ENCODE measurements at regions not wholly inside any gene's neighbourhood (a gene's known extent, or its start where the extent isn't known, plus 50 kb on each side); places are given as distances from the start of the nearest gene placed in this dataset.

GRCh38 chr21:27275294-27275927 is 308.5 kb upstream of the ADAMTS5 start:
- H3K4me3 ChIP-seq (ENCODE audit: control extremely low read depth in 1 of 5, extremely low read depth in 1 of 5, insufficient read depth in 1 of 5, low read depth in 2 of 5, low read length in 4 of 5), result no peak overlapping the region
- H3K27ac Mint-ChIP-seq, result no peak overlapping the region
- no peaks in the 10 kb centered on the region for H3K9me3 Mint-ChIP-seq (ENCODE audit: insufficient read depth)
- ATAC-seq (ENCODE audit: low read depth), result no peak
- TF ChIP-seq EZH2 (IDR thresholded peaks at IDR 0.05; ENCODE audit: borderline replicate concordance, insufficient read depth, low read depth, low read length, poor library complexity, severe bottlenecking), result no peak
- TF ChIP-seq, protein P1, sequence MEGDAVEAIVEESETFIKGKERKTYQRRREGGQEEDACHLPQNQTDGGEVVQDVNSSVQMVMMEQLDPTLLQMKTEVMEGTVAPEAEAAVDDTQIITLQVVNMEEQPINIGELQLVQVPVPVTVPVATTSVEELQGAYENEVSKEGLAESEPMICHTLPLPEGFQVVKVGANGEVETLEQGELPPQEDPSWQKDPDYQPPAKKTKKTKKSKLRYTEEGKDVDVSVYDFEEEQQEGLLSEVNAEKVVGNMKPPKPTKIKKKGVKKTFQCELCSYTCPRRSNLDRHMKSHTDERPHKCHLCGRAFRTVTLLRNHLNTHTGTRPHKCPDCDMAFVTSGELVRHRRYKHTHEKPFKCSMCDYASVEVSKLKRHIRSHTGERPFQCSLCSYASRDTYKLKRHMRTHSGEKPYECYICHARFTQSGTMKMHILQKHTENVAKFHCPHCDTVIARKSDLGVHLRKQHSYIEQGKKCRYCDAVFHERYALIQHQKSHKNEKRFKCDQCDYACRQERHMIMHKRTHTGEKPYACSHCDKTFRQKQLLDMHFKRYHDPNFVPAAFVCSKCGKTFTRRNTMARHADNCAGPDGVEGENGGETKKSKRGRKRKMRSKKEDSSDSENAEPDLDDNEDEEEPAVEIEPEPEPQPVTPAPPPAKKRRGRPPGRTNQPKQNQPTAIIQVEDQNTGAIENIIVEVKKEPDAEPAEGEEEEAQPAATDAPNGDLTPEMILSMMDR (IDR thresholded peaks at IDR 0.05), result no peak
- CTCF ChIA-PET, result no interaction called here
- H3K79me2 ChIP-seq (ENCODE audit: control insufficient read depth, insufficient read depth, low read length), result no peaks in the 10 kb centered on the region
- H3K4me1 ChIP-seq (ENCODE audit: control insufficient read depth in 2 of 2, insufficient read depth in 2 of 2, low read length in 2 of 2), result no peaks in the 10 kb centered on the region
- no CpG with 5 or more reads among the region's 1 CpG for WGBS (ENCODE audit: insufficient coverage)
- no peak overlapping the region for H3K27ac ChIP-seq (ENCODE audit: low read length in 2 of 2)
- intact Hi-C loops (cut with micrococcal nuclease), result no loop called here
- no peaks in the 10 kb centered on the region for H3K27me3 ChIP-seq (replicated peaks in 1 of 4; ENCODE audit: control extremely low read depth in 1 of 4, control insufficient read depth in 3 of 4, insufficient read depth in 4 of 4, low read length in 3 of 4)
- no peak overlapping the region for H2AFZ ChIP-seq (ENCODE audit: insufficient read depth, low read depth, low read length, poor library complexity, severe bottlenecking)
- H3K9ac ChIP-seq (ENCODE audit: low read length), result no peak overlapping the region
- H3K27me3 Mint-ChIP-seq, result no peaks in the 10 kb centered on the region
- no peaks in the 10 kb centered on the region for H4K20me1 ChIP-seq (ENCODE audit: control insufficient read depth, insufficient read depth, low read length, poor library complexity, severe bottlenecking)
- H3K4me3 Mint-ChIP-seq, result no peak overlapping the region
- no peak overlapping the region for H3K4me2 ChIP-seq (replicated peaks; ENCODE audit: low read depth, low read length, poor library complexity, severe bottlenecking)
- POLR2A ChIA-PET, result no interaction called here
- H3K9me3 ChIP-seq (ENCODE audit: control extremely low read depth in 1 of 3, control insufficient read depth in 2 of 3, insufficient read depth in 1 of 3, low read length in 2 of 3), result no peaks in the 10 kb centered on the region
- H3K36me3 ChIP-seq (replicated peaks in 1 of 2; ENCODE audit: control extremely low read depth in 1 of 2, control insufficient read depth in 1 of 2, extremely low read depth in 1 of 2, insufficient read depth in 2 of 2, low read length in 1 of 2), result no peaks in the 10 kb centered on the region
- DNase-seq, result no peak
- H3K4me1 Mint-ChIP-seq, result no peaks in the 10 kb centered on the region

- Histone ChIP-seq H4K20me1 (ENCODE audit: control insufficient read depth, insufficient read depth, low read length, poor library complexity, severe bottlenecking) (no peaks in the 10 kb centered on the region), H3K79me2 (ENCODE audit: control insufficient read depth, insufficient read depth, low read length) (no peaks in the 10 kb centered on the region), H3K4me3 (ENCODE audit: control extremely low read depth in 1 of 5, extremely low read depth in 1 of 5, insufficient read depth in 1 of 5, low read depth in 2 of 5, low read length in 4 of 5) (no peak overlapping the region), H3K9ac (ENCODE audit: low read length) (no peak overlapping the region), H3K27ac (ENCODE audit: low read length in 2 of 2) (no peak overlapping the region), H3K4me2 (replicated peaks; ENCODE audit: low read depth, low read length, poor library complexity, severe bottlenecking) (no peak overlapping the region), H3K4me1 (ENCODE audit: control insufficient read depth in 2 of 2, insufficient read depth in 2 of 2, low read length in 2 of 2) (no peaks in the 10 kb centered on the region), H3K9me3 (ENCODE audit: control extremely low read depth in 1 of 3, control insufficient read depth in 2 of 3, insufficient read depth in 1 of 3, low read length in 2 of 3) (no peaks in the 10 kb centered on the region), H3K27me3 (replicated peaks in 1 of 4; ENCODE audit: control extremely low read depth in 1 of 4, control insufficient read depth in 3 of 4, insufficient read depth in 4 of 4, low read length in 3 of 4) (no peaks in the 10 kb centered on the region), H2AFZ (ENCODE audit: insufficient read depth, low read depth, low read length, poor library complexity, severe bottlenecking) (no peak overlapping the region), H3K36me3 (replicated peaks in 1 of 2; ENCODE audit: control extremely low read depth in 1 of 2, control insufficient read depth in 1 of 2, extremely low read depth in 1 of 2, insufficient read depth in 2 of 2, low read length in 1 of 2) (no peaks in the 10 kb centered on the region)
- no peaks in the 10 kb centered on the region for H3K9me3 Mint-ChIP-seq (ENCODE audit: insufficient read depth)
- intact Hi-C loops (cut with micrococcal nuclease), result no loop called here
- H3K4me1 Mint-ChIP-seq, result no peaks in the 10 kb centered on the region
- ATAC-seq (ENCODE audit: low read depth) (no peak), DNase-seq (no peak)
- POLR2A ChIA-PET, result no interaction called here
- no peak overlapping the region for H3K4me3 Mint-ChIP-seq
- H3K27me3 Mint-ChIP-seq, result no peaks in the 10 kb centered on the region
- TF ChIP-seq EZH2 (IDR thresholded peaks at IDR 0.05; ENCODE audit: borderline replicate concordance, insufficient read depth, low read depth, low read length, poor library complexity, severe bottlenecking), result no peak
- TF ChIP-seq, protein P1 (IDR thresholded peaks at IDR 0.05), result no peak
- CTCF ChIA-PET, result no interaction called here
- no peak overlapping the region for H3K27ac Mint-ChIP-seq
Observed at GRCh38 chr21:27269644-27270043, 302.8 kb upstream of the ADAMTS5 start.
